LNCaP clone FGC (cell line): ENCODE measurements at regions not wholly inside any gene's neighbourhood (a gene's known extent, or its start where the extent isn't known, plus 50 kb on each side); places are given as distances from the start of the nearest gene placed in this dataset.

Experiments used
- DNase-seq: peaks from one replicate; pipeline ENCODE4 v3.0.0-alpha.2; 2011; ENCODE audit warnings: low read depth
- H3K4me3 ChIP-seq: 2 replicates; pipeline ENCODE4 v1.5.1; 2011; ENCODE audit warnings: mild to moderate bottlenecking, low read depth, low read length, control low read depth
- CTCF ChIP-seq: IDR thresholded peaks from 2 replicates; pipeline ENCODE4 v1.5.1; 2012; ENCODE audit warnings: mild to moderate bottlenecking; ENCODE audit not compliant: control insufficient read depth, insufficient read depth; ENCODE audit errors: extremely low read depth

- TF ChIP-seq CTCF, result no peak
- no peak overlapping the region for H3K4me3 ChIP-seq
- no peak for DNase-seq
Measured at GRCh38 chr4:43399726-43400125, 507.2 kb downstream of the GRXCR1 start.

GRCh38 chr4:43402393-43402792 is 509.9 kb downstream of the GRXCR1 start:
- TF ChIP-seq CTCF, result no peak
- no peak for DNase-seq
- H3K4me3 ChIP-seq, result no peak overlapping the region

GRCh38 chr4:43410636-43411035 is 518.1 kb downstream of the GRXCR1 start:
- no peak overlapping the region for H3K4me3 ChIP-seq
- no peak for DNase-seq
- no peak for TF ChIP-seq CTCF

GRCh38 chr4:43411226-43411625 is 518.7 kb downstream of the GRXCR1 start:
- no peak for DNase-seq
- H3K4me3 ChIP-seq, result no peak overlapping the region
- TF ChIP-seq CTCF, result no peak

- no peak overlapping the region for H3K4me3 ChIP-seq
- no peak for DNase-seq
- TF ChIP-seq CTCF, result no peak
Measured at GRCh38 chr4:43423276-43423675, 530.8 kb downstream of the GRXCR1 start.

GRCh38 chr4:43425206-43425605 is 532.7 kb downstream of the GRXCR1 start:
- DNase-seq, result no peak
- TF ChIP-seq CTCF, result no peak
- H3K4me3 ChIP-seq, result no peak overlapping the region

GRCh38 chr4:43435291-43435690 is 542.8 kb downstream of the GRXCR1 start:
- no peak for TF ChIP-seq CTCF
- DNase-seq, result peak; percentile 31
- H3K4me3 ChIP-seq, result no peak overlapping the region
